Adipocyte (in vitro differentiated cells): ENCODE measurements at regions not wholly inside any gene's neighbourhood (a gene's known extent, or its start where the extent isn't known, plus 50 kb on each side); places are given as distances from the start of the nearest gene placed in this dataset.
"Not testable (repeated sequence)": the region's sequence is repeated elsewhere in the genome, so short reads cannot be mapped to it uniquely, and the experiment has no call there.

Experiments
- DNase-seq: peaks from one replicate; pipeline ENCODE4 v3.0.0-alpha.2; 2015; ENCODE audit warnings: low read depth
- H3K27me3 ChIP-seq: replicated peaks from 2 replicates; pipeline ENCODE4 v1.7.0; 2013; ENCODE audit warnings: mild to moderate bottlenecking, low read length, moderate library complexity; ENCODE audit not compliant: control insufficient read depth, insufficient read depth
- H3K36me3 ChIP-seq: 2 replicates; pipeline ENCODE4 v1.7.0; 2013; ENCODE audit warnings: low read length, mild to moderate bottlenecking, moderate library complexity; ENCODE audit not compliant: control insufficient read depth, insufficient read depth, severe bottlenecking
- H3K4me1 ChIP-seq: 2 replicates; pipeline ENCODE4 v1.7.0; 2013; ENCODE audit warnings: mild to moderate bottlenecking, low read length, moderate library complexity; ENCODE audit not compliant: control insufficient read depth, insufficient read depth
- H3K4me3 ChIP-seq: 2 replicates; pipeline ENCODE4 v1.7.0; 2013; ENCODE audit warnings: mild to moderate bottlenecking, low read length, moderate library complexity
- H3K9ac ChIP-seq: 2 replicates; pipeline ENCODE4 v1.7.0; 2013; ENCODE audit warnings: mild to moderate bottlenecking, low read length, moderate library complexity
- H3K9me3 ChIP-seq: 2 replicates; pipeline ENCODE4 v1.7.0; 2013; ENCODE audit warnings: mild to moderate bottlenecking, low read length, moderate library complexity; ENCODE audit not compliant: control insufficient read depth

GRCh38 chr16:29291329-29292271 is 114.9 kb downstream of the NPIPB11 start:
- peaks cover 29% of the 10 kb centered on the region for H3K4me1 ChIP-seq
- not testable (repeated sequence) for H3K36me3 ChIP-seq, H3K9me3 ChIP-seq, H3K4me3 ChIP-seq, H3K27me3 ChIP-seq, DNase-seq
- peak overlapping the region; percentile 34 for H3K9ac ChIP-seq

GRCh38 chr16:29290631-29291247 is 115.8 kb downstream of the NPIPB11 start:
- Histone ChIP-seq H3K4me1 (peaks cover 29% of the 10 kb centered on the region), H3K36me3 (no peaks in the 10 kb centered on the region), H3K4me3 (peak overlapping the region; percentile 39), H3K9ac (no peak overlapping the region), H3K27me3 (no peaks in the 10 kb centered on the region), H3K9me3 (no peaks in the 10 kb centered on the region)
- DNase-seq = peak; percentile 97

- DNase-seq, H3K9ac ChIP-seq, H3K36me3 ChIP-seq, H3K9me3 ChIP-seq, H3K4me3 ChIP-seq, H3K27me3 ChIP-seq: not testable (repeated sequence)
- H3K4me1 ChIP-seq = peaks cover 29% of the 10 kb centered on the region
Observed at GRCh38 chr16:29289516-29290239, 116.8 kb downstream of the NPIPB11 start.

DNA sequence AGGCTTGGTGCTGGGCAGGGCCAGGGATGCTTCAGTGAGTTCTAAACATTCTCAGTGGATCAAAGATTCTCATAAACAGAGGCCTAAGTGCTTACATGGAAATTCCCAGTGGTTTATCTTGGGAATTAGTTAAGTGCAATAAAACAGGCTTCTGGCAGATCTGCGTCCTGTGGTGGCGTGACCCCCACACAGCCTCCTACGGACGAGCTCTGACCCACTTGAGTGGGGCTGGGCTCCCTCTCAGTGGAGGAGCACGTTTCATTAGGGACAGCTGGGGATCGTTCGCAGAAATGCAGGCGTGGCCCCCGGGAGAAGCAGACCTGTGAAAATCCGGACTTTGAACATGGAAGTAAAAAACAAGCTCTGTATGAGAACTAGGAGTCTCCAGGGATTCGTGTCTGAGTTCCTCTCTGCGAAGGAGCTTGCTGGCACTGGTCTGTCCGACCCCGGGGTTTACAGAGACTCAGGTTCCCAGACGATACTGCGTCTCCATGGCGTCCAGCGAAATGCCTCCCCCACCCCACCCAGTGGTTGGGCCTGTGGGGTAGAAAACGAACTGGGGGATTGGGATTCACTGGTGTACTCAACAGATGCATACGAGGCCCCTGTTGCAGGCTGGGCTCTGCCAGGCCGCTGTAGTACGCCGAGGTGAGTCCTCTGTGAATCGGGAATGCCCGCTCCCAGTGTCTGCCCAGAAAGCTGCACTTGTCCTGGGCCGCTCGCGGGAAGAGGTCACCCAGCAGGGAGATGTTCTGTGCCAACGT is 117.6 kb downstream of the NPIPB11 start:
- H3K4me3 ChIP-seq, H3K27me3 ChIP-seq, H3K9me3 ChIP-seq, DNase-seq, H3K36me3 ChIP-seq: not testable (repeated sequence)
- Histone ChIP-seq H3K4me1 (peaks cover 29% of the 10 kb centered on the region), H3K9ac (peak overlapping the region; percentile 34)

DNA sequence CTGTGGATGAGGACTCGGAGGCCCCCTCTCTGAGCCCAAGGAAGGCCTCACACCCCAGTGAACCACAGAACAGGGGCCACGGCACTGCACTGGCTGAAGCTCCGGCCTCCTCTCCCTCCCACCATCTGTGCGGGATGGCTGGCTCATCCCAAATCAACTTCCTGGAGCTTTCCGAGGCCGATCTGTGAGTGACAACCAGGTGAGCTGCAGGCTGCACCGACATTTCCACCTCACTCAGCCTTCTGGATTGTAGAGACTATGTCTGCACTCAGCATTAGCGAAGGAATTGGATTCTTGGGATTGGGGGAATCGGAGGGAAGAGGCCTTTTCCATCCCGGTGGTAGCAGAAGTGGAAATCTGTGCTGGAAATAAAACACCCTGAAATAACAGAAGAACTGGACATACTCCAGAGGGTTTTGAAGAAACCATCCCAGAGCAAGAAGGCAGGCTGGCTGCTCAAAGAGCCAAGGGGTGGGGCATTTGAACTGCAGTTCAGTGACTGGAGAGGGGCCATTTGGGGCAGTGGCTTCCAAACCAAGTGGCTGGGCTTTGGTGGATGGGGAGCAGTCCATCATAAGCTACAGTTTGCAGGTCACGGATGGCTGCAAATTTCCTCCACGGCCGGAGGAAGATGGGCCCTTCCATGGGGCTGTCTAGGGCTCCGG is 118.5 kb downstream of the NPIPB11 start:
- DNase-seq = peak; percentile 33

DNA sequence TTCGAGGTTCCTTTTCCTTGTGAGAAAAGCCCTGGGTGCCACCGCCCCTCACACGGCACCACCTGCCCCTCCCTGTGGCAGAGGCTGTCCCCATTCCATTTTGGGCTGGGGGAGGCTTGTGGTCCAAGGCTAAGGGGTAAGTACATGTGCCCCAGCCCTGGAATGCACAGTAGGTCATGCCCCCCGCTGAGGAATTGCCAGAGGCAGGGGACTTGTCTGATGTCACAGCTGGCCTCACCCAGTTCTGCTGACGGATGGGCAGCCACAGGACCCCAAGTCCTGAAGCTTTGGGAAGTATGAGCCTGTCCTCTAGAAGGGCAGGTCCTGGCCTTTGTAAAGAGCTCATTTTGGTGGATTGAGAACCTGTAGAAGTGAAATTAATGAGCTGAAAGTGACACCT is 119.3 kb downstream of the NPIPB11 start:
- not testable (repeated sequence) for H3K4me3 ChIP-seq, H3K36me3 ChIP-seq, DNase-seq, H3K9me3 ChIP-seq, H3K9ac ChIP-seq, H3K27me3 ChIP-seq
- H3K4me1 ChIP-seq = peaks cover 29% of the 10 kb centered on the region

More for the DNA sequence above, 118.5 kb downstream of the NPIPB11 start:
- H3K4me1 ChIP-seq = peaks cover 29% of the 10 kb centered on the region
- H3K4me3 ChIP-seq, H3K9ac ChIP-seq, H3K36me3 ChIP-seq, H3K9me3 ChIP-seq, H3K27me3 ChIP-seq: not testable (repeated sequence)

DNA sequence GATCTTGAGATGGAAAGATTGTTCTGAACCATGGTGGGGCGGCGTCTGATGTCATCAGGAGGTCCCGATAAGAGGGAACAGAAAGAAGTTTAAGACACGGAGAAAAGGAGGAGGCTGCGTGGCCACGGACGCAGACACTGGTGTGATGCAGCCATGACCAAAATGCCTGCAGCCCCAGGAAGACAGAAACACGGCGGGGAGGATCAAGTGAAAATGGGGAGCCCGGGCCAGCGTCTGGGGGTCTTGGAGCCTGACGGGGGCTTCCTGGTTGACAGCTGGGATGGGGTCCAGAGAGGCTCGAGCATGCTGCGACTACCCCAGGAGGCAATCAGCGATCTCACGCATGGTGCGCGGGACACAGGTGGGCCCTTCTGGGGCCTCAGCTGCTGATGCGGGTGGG is 119.7 kb downstream of the NPIPB11 start:
- H3K36me3 ChIP-seq, DNase-seq, H3K9ac ChIP-seq, H3K9me3 ChIP-seq, H3K4me3 ChIP-seq, H3K27me3 ChIP-seq: not testable (repeated sequence)
- H3K4me1 ChIP-seq = peaks cover 29% of the 10 kb centered on the region

DNA sequence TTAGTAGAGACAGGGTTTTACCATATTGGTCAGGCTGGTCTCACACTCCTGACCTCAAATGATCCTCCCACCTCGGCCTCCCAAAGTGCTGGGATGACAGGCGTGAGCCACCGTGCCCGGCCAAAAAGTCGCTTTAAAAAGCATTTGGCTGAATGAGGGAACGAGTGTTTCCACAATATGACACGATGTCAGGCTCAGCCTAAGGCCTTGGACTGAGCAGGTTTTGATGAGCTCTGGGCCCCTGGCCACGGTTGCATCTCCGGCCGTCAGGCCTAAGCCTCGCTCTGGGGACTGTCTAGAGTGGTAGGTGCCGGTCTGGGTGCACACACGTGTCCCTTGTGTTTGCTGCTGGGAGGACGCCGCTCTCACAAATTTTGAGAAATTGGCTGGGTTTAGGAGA is 120.3 kb downstream of the NPIPB11 start:
- DNase-seq, H3K4me3 ChIP-seq, H3K9me3 ChIP-seq, H3K9ac ChIP-seq, H3K27me3 ChIP-seq, H3K36me3 ChIP-seq: not testable (repeated sequence)
- peaks cover 25% of the 10 kb centered on the region for H3K4me1 ChIP-seq

DNA sequence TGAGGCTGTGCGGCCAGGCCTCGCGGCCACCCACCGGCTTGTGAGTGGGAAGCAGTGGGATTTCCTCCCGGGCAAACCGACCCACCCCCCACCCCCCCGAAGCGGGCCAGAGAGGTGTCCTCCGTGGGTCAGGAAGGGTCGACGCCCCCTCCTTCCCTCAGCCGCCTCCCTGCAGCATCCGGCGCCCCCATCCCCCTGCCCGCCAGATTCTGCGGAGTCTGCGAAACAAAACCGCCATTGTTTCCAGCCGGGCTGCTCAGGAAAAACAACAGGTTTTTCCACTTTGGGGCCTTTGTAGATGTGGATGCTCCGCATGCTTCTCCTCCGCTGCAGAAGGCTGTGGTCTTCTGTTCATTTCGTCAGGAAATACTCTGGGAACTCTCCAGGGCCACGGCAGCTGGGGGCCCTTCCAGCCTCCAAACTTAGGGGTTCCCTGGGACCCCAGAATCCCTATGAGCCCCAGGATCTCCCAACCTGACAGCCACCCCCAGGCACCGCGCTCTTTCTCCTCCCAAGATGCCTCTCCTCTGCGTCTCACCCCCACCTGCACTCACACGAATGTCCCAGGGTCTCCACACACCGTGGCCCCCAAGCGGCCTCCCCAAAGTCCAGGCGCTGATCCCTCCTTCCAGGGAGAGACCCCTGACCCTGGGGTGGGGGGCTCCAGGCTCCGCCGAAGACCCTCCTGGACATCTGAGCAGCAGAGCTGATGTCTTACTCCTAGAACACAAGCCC is 121.2 kb downstream of the NPIPB11 start:
- peaks cover 19% of the 10 kb centered on the region for H3K4me1 ChIP-seq
- H3K9ac ChIP-seq, H3K27me3 ChIP-seq, DNase-seq, H3K36me3 ChIP-seq, H3K9me3 ChIP-seq, H3K4me3 ChIP-seq: not testable (repeated sequence)

- DNase-seq, H3K9ac ChIP-seq, H3K36me3 ChIP-seq, H3K4me3 ChIP-seq, H3K27me3 ChIP-seq, H3K9me3 ChIP-seq: not testable (repeated sequence)
- H3K4me1 ChIP-seq = peaks cover 19% of the 10 kb centered on the region
Observed at GRCh38 chr16:29284723-29285122, 121.8 kb downstream of the NPIPB11 start.
